HFFc6 (cell line): ENCODE measurements at regions not wholly inside any gene's neighbourhood (a gene's known extent, or its start where the extent isn't known, plus 50 kb on each side); places are given as distances from the start of the nearest gene placed in this dataset.

Experiments used
- DNase-seq: peaks from one replicate; pipeline ENCODE4 v3.0.0-alpha.2; 2018
- H3K27ac Mint-ChIP-seq: 2 replicates; pipeline ENCODE4 v1.8.0; 2020; ENCODE audit warnings: mild to moderate bottlenecking, mixed read lengths
- H3K27me3 Mint-ChIP-seq: 2 replicates; pipeline ENCODE4 v1.8.0; 2021; ENCODE audit warnings: mild to moderate bottlenecking, moderate library complexity, mixed read lengths; ENCODE audit not compliant: insufficient read depth
- H3K36me3 Mint-ChIP-seq: 2 replicates; pipeline ENCODE4 v1.8.0; 2021; ENCODE audit warnings: low read depth, mixed read lengths
- H3K4me1 Mint-ChIP-seq: 2 replicates; pipeline ENCODE4 v1.8.0; 2020; ENCODE audit warnings: low read depth, mixed read lengths
- H3K4me3 Mint-ChIP-seq: 2 replicates; pipeline ENCODE4 v1.8.0; 2020; ENCODE audit warnings: mild to moderate bottlenecking, moderate library complexity, mixed read lengths
- H3K9me3 Mint-ChIP-seq: 2 replicates; pipeline ENCODE4 v1.8.0; 2020; ENCODE audit warnings: mild to moderate bottlenecking, mixed read lengths
- TF ChIP-seq, protein P1 (sequence below): fragments of 200-600 bp; sonication (generic); IDR thresholded peaks from 2 replicates; pipeline ENCODE4 v1.5.0; 2021; ENCODE audit warnings: antibody characterized with exemption, mild to moderate bottlenecking

DNA sequence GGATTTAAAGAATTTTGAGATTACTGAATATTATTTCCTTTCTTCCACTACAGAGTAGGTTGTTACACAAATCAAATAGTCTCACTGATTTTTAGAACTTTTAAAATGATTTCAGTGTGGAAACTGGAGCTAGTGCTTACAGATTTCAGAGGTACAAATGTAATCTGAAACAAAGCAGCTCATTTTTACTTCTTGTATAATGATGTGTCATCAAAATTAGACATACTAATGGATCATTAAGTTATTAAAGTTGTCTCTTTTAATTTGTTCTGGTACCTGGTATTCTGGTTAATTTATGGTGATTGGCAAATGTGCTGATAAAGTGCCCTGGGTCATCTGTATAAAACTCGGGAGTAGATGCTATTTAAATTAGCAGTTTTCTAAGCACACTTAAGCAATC, 1528.3 kb downstream of the RPA4 start:
- TF ChIP-seq, protein P1, sequence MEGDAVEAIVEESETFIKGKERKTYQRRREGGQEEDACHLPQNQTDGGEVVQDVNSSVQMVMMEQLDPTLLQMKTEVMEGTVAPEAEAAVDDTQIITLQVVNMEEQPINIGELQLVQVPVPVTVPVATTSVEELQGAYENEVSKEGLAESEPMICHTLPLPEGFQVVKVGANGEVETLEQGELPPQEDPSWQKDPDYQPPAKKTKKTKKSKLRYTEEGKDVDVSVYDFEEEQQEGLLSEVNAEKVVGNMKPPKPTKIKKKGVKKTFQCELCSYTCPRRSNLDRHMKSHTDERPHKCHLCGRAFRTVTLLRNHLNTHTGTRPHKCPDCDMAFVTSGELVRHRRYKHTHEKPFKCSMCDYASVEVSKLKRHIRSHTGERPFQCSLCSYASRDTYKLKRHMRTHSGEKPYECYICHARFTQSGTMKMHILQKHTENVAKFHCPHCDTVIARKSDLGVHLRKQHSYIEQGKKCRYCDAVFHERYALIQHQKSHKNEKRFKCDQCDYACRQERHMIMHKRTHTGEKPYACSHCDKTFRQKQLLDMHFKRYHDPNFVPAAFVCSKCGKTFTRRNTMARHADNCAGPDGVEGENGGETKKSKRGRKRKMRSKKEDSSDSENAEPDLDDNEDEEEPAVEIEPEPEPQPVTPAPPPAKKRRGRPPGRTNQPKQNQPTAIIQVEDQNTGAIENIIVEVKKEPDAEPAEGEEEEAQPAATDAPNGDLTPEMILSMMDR = no peak
- H3K9me3 Mint-ChIP-seq = no peaks in the 10 kb centered on the region
- no peaks in the 10 kb centered on the region; the same call in 1 of the 2 replicates for H3K4me1 Mint-ChIP-seq

GRCh38 chrX:98422536-98422935, 1538.8 kb downstream of the RPA4 start:
- peaks cover 6% of the 10 kb centered on the region; the same call in 1 of the 2 replicates for H3K4me1 Mint-ChIP-seq
- H3K27me3 Mint-ChIP-seq = peaks cover 2% of the 10 kb centered on the region; the same call in 1 of the 2 replicates
- H3K9me3 Mint-ChIP-seq = no peaks in the 10 kb centered on the region
- no peaks in the 10 kb centered on the region for H3K36me3 Mint-ChIP-seq
- no peak overlapping the region for H3K4me3 Mint-ChIP-seq
- TF ChIP-seq, protein P1 = no peak
- H3K27ac Mint-ChIP-seq = no peak overlapping the region
- DNase-seq = no peak

More for the DNA sequence above, 1528.3 kb downstream of the RPA4 start:
- Mint-ChIP-seq H3K27ac (no peak overlapping the region), H3K4me3 (no peak overlapping the region), H3K36me3 (no peaks in the 10 kb centered on the region), H3K27me3 (no peaks in the 10 kb centered on the region)
- DNase-seq = no peak

DNA sequence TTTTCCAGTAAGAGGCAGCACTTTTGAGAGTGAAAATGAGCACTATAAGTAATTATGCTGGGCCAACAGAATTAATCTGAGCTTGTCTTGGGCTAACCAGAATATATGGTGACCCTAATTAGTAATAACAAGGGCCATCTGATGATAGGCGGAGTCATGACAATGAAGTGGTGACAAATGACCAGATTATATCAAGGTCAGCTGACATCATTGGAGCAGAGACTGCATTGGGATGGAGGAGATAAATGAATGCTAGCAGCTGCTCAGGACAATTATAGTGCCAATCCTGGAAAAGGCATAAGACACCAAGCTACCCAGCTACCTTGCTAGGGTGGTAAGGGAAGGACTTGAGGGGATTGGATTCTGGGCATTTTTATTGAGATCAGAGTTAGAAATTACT, 1548.7 kb downstream of the RPA4 start:
- Mint-ChIP-seq H3K27ac (no peak overlapping the region), H3K4me3 (no peak overlapping the region), H3K27me3 (no peaks in the 10 kb centered on the region; the same call in 1 of the 2 replicates), H3K9me3 (no peaks in the 10 kb centered on the region), H3K36me3 (no peaks in the 10 kb centered on the region), H3K4me1 (no peaks in the 10 kb centered on the region)
- DNase-seq = no peak
- TF ChIP-seq, protein P1 = no peak

GRCh38 chrX:98448524-98448923, 1564.8 kb downstream of the RPA4 start:
- H3K27ac Mint-ChIP-seq = no peak overlapping the region
- no peaks in the 10 kb centered on the region; the same call in 1 of the 2 replicates for H3K27me3 Mint-ChIP-seq
- no peak for DNase-seq
- H3K9me3 Mint-ChIP-seq = no peaks in the 10 kb centered on the region
- H3K36me3 Mint-ChIP-seq = no peaks in the 10 kb centered on the region
- TF ChIP-seq, protein P1 = no peak
- no peak overlapping the region for H3K4me3 Mint-ChIP-seq
- H3K4me1 Mint-ChIP-seq = no peaks in the 10 kb centered on the region; the same call in 1 of the 2 replicates

GRCh38 chrX:98452456-98452855, 1568.7 kb downstream of the RPA4 start:
- Mint-ChIP-seq H3K4me1 (peaks cover 17% of the 10 kb centered on the region; the same call in 1 of the 2 replicates), H3K4me3 (no peak overlapping the region), H3K27me3 (peaks cover 3% of the 10 kb centered on the region; the same call in 1 of the 2 replicates), H3K9me3 (no peaks in the 10 kb centered on the region), H3K27ac (no peak overlapping the region), H3K36me3 (no peaks in the 10 kb centered on the region)
- TF ChIP-seq, protein P1 = no peak
- no peak for DNase-seq

- no peak for DNase-seq
- Mint-ChIP-seq H3K27me3 (peaks cover 3% of the 10 kb centered on the region; the same call in 1 of the 2 replicates), H3K9me3 (no peaks in the 10 kb centered on the region), H3K4me3 (no peak overlapping the region), H3K36me3 (no peaks in the 10 kb centered on the region), H3K4me1 (peaks cover 26% of the 10 kb centered on the region; the same call in 1 of the 2 replicates), H3K27ac (no peak overlapping the region)
- TF ChIP-seq, protein P1 = no peak
These were observed 1576.0 kb downstream of the RPA4 start for GRCh38 chrX:98459669-98460068.
